HG03521 (cell line): ENCODE measurements at regions not wholly inside any gene's neighbourhood (a gene's known extent, or its start where the extent isn't known, plus 50 kb on each side); places are given as distances from the start of the nearest gene placed in this dataset.
A peak's percentile ranks its signal among the peaks of the same experiment; 100 is the strongest.

Experiments used
- ATAC-seq: cut with Tn5 transposase; IDR thresholded peaks from one replicate; pipeline ENCODE4 v1.9.1; 2021; ENCODE audit warnings: mild to moderate bottlenecking, moderate library complexity; ENCODE audit not compliant: unreplicated experiment

DNA sequence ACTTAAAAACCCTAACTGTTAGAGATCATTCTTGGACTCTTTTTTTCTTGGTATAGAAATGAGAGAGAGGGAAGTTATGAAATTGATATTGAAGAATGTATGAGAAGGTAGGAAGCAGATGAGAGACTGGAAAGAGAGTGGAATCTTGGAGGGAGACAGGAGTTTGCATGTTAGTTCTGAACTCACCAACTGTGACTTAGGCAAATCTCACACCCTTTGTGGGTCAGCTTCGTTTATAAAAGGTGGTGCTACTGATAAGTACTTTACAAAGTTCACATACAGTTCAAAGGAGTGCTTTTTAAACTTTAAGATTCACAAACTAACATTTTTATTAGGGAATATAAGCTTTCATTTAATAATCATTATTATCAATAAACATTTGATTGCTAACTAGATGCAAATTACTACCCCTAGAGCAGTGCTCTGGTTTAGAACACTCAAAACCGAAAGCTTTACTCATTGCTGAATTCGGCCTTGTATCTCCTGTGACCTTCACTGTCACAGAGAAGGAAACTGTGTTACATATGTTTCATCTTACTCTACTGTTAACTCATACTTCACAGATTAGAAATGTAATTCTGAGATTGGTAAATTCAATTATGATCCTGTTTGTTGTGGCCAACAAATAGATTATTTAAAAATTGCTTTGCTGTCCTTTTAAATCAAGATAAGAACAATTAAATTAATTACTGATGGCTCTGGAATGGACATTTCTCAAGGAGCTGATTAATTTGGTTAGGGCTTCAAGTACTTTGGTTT, 143.2 kb downstream of the RMI1 start:
- peak; percentile 90 for ATAC-seq

DNA sequence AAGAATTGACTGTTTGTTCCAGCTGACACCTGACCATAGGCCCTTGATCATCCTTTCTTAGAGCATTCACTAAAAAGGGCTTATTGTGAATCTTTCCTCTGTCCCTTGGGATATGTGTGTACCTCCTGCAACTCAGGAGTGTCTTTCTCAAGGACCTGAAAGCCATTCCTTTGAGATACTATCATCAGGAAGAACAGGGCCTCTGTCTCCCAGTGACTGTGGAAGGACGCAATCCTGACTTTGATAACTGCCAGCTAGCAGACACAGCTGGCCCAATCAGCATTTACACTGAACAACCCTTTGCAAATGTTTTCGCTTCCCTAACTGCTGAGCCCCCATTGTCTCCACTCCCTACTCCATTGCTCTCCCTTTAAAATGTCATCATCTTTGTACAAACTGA, 144.4 kb downstream of the RMI1 start:
- no peak for ATAC-seq

DNA sequence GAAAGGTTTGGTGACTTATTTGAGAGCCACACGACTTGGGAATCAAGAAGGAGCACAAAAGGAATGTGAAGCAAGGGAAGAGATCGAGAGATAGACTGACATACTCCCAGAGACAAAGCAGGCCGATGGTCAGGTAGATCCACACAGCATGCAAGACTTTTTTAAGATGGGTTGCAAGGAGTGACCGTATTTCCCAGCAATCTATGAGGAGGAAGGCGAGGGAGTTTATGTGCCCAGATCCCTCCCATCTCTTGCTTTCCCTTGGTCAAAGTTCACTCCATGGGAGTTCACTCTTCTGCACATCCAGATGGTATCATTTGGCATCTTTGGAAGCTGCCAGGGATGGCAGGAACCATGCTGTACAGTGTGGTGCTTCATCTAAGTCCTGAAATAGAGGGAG, 148.9 kb downstream of the RMI1 start:
- ATAC-seq: no peak

DNA sequence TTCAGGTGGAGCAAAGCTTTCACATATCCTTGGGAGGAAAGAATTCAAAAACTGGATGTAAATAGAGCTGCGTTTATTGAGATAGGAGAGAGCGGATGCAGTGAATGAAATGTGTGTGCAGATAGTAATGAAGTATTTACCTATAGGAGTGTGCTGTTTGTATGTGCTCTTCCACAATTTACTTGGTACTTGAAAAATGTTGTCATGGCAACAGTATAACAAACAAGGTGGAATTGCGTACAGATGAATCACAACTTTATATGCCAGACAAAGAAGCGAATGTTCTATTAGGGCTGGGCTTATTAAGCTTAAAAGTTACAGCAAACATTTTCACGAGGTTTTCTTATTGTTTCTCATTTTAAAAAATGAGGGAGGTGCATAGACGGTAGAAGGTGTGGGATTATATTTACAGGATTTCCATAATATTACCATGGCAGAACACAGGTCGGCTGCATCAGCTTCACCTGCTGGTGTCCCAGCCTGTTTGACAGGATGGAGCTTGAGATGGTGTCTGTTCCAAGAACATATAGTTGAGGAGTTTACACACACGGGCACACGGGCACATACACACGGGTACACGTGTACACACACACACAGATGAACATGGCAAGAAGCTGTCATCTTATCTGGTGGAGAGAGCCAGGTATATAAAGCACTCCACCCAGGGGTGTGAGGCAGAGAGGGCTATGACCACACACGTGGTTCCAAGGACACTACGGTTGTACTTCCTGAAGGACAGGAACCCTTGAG, 155.7 kb downstream of the RMI1 start:
- ATAC-seq: no peak

- ATAC-seq: no peak
Observed at GRCh38 chr9:84137968-84138367, 157.4 kb downstream of the RMI1 start.

DNA sequence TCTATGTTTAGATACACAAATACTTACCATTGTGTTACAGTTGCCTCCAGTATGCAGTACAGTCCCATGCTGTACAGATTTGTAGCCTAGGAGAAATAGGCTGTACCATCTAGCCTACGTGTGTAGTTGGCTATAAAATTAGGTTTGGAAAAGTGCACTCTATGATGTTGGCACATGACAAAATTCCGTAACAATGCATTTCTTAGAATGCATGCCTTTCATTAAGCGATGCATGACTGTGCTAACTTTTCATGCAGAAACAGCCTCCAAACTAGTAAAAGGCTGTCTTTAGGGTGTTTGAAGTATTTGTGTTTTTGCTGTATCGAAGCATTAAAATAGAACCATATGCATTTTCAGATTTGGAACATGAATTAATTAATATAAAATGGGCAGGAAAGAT, 157.9 kb downstream of the RMI1 start:
- ATAC-seq: no peak

DNA sequence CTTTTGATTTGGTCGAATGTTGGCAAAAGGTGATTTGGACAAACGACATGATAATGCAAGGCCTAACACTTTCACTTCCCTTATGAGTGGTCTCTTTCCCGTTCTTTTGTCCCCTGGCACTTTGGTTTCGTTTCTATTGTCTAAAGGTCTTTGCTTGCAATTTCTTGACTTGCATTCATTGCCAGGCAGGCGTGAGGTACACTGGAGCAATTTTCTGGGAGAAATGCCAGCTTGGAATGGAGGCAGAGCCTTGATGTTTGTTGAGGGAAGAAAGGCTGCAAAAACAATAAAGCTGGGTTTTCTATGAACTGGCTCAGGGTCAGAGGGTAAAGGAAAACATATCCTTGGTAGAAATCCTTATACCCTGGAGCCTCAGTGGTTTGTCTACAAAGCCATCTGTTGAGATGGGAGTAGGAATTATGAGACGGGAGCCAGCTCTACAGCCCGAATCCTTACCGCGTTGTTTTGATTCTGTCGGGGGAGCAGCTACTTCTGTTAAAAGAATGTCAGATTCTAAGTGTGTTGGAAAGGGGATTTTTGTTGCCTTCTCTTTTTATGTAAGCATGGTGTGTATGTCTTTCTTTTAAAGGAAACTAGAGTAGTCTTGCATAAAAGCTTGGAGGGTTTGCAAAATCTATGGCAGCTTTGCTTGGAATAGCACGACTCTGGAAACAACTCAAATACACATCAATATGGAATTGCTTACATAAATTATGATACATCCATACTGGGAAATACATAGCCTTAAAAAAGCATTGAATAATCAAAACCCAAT, 158.9 kb downstream of the RMI1 start:
- no peak for ATAC-seq

DNA sequence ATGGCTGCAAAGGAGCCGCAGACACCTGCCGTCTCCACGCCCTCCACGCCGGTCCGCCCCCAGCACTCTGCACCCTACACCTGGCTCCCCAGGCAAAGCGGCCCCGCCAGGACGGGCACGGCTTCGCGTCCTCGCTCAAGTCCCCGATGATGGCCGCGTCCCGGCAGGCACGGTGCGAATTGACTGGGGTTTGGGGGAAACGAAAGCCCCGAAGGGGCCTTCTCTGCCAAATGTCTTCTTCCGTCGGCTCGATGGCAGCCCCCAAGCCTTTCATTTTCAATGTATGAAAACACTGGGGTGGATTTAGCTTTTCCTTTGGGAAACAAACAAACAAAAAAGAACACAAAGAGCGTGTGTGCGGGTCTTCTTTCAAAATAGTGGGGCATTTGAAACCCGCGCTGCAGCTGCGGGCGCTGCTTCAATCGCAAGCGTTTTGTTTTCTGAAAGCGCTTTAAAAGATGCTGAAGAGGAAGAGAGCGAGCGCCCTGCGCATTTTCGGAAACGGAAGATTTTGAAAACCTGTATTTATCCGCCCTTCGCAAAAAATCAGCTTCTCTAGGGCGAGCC, 160.0 kb downstream of the RMI1 start:
- no peak for ATAC-seq

- ATAC-seq: no peak
Observed at GRCh38 chr9:84141741-84142370, 161.3 kb downstream of the RMI1 start.

DNA sequence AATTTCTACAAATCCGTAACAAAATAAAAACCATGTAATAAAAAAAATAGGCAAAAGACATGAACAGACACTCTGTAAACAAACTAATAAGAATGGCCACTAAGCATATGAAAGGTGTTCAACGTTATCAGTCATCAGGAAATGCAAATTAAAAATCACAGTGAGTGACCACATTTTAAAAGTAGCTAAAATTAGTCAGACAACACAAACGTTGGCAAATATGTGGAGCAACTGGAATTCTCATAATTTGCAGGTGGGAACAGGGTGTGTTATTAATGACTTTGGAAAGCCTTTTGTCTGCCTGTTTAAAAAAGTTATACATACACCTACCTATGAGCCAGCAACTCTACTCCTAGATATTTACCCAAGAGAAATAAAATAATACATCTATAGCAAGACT, 164.4 kb downstream of the RMI1 start:
- no peak for ATAC-seq

DNA sequence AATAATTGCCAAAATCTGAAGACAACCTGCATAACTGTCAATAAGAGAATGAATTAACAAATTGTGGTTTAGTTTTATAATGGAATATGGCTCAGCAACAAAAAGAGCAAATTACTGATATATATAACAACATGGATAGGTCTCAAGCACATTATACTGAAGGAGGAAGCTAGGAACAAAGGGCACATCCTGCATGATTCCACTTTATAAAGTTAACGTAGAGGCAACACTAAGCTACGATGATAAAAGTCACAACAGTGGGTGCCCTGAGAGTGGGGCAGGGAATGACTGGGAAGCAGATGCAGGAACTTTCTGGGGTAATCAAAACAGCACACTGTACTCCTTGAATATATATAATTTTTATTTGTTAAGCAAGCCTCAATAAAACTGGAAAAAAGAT, 165.2 kb downstream of the RMI1 start:
- no peak for ATAC-seq

DNA sequence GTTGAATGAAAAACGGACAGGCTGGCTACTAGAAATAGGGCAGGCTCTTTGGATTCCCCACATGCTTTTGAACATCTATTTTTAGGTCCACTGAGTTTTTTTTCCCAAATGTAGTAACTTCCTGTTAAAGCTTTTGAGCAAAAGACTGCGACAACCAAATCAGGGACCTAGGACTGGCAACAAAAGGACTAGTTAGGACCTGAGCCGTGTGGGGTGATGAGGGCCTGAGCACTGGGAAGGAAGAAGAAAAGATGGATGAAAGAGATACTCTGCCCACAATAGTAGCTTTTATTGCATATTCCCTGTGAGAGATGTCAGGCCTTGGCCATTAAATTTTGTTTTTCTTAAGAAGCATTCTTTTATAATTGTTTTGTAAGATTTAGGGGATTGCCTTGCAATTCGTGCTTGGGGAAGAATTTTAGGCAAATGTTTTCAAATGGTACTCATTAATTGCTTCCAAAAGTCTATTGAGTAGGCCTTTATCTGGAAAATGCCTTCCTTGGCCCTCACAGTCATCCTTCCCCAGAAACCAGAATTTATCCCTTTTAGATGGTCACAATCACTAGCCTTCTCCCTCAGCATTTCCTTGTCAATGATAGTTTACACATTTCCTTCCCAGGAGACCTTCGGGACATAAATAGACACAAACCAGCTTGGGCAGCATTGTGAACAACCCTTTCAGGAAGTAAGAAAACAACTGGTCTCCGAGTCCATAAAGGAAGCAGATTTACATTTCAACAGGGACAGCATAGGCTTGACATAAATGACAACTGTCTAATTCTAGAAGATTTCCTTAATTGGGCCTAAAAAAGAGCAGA, 166.5 kb downstream of the RMI1 start:
- no peak for ATAC-seq

DNA sequence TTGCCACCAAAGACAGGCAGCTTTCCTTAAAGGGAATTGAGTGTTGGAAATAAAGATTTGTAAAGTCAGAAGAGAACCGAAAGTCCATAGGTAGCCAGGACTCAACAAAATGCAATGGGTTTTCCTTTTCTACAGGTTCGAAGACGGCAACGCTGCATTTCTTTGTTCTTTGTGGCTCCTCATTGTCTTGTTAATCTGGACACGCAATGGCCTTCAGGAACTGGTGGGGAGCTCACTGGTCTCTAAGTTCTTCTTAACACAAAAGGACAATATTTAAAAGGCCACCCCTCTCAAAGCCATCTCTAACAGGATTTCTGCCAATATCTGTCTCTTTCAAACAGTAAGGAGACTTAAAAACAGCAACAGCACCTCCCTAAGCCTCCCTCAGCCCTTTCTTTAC, 170.6 kb downstream of the RMI1 start:
- no peak for ATAC-seq

DNA sequence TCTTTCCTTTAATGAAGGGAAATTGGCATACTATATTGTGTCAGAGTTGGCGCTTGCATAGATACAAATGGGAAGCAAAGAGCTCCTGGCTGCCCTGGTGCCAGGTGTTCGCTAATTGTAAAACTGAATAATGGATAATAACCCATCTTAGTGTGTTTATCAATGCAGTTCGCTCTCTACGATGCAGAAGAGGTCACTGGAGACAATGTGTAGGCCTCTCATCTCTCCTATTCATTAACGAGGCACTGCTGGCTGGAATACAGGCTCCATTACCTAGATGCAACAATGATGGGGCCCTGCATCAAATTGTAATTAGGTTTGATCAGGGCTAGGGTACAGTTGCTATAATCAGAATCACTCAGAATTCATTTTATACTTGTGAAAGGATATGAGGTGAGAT, 171.0 kb downstream of the RMI1 start:
- no peak for ATAC-seq

DNA sequence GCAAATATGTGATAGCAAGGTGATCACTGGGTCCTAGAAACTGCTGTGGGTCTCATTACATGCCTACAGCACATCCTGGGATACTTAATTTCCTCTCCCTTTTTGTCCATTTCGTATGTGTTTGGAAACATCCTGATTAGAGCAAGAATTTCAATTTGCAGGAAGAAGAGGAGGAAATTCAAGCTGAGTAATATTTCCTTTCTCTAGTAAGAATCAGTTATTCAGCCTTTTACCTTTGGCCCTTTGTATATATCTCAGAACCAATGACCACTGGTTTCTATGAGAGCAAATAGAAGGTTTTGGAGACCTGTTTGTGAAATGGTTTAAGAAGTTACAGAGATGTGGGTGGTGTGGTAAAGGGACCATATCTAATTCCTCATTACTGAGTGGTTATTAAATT, 171.6 kb downstream of the RMI1 start:
- no peak for ATAC-seq

GRCh38 chr9:84153885-84154284, 173.3 kb downstream of the RMI1 start:
- no peak for ATAC-seq

- no peak for ATAC-seq
Observed at GRCh38 chr9:84154320-84154719, 173.7 kb downstream of the RMI1 start.

GRCh38 chr9:84163052-84163650, 177.4 kb downstream of the SLC28A3 start:
- no peak for ATAC-seq

DNA sequence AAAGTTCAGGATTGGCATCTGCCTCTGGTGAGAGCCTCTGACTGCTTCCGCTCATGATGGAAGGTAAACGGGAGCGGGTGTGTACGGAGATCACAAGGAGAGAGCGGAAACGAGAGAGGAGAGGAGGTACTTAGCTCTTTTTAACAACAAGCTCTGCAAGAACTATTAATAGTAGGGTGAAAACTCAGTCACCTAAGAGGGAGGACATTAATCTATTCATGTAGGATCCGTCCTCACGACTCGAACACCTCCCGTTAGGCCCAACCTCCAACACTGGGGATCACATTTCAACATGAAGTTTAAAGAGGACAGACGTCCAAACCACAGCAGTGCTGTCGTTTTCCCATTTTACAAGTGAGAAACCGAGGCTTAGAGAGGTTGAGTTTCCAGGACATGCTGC, 173.7 kb downstream of the SLC28A3 start:
- ATAC-seq: no peak

DNA sequence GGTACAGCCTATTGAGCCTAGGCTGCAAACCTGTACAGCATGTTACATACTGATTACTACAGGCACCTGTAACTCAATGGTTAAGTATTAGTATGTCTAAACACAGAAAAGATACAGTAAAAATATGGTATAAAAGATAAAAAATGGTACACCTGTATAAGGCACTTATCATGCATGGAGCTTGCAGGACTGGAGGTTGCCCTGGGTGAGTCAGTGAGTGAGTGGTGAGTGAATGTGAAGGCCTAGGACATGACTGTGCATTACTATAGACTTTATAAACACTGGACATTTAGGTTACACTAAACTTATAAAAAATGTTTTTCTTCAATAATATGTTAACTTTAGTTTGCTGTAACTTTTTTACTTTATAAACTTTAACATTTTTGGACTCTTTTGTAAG, 171.3 kb downstream of the SLC28A3 start:
- no peak for ATAC-seq
